GM12864 (cell line): ENCODE measurements at regions not wholly inside any gene's neighbourhood (a gene's known extent, or its start where the extent isn't known, plus 50 kb on each side); places are given as distances from the start of the nearest gene placed in this dataset.

Source experiments
- DNase-seq: peaks from one replicate; pipeline ENCODE4 v3.0.0-alpha.2; 2011; ENCODE audit warnings: low read depth
- H3K4me3 ChIP-seq: 2 replicates; pipeline ENCODE4 v1.5.1; 2011; ENCODE audit warnings: mild to moderate bottlenecking, low read depth, low read length, control low read depth
- TF ChIP-seq, protein P1 (sequence below): IDR thresholded peaks from 2 replicates; pipeline ENCODE4 v1.5.1; 2011; ENCODE audit warnings: low read depth, mild to moderate bottlenecking, moderate library complexity, low read length, control low read depth, inconsistent platforms; ENCODE audit errors: missing control alignments

DNA sequence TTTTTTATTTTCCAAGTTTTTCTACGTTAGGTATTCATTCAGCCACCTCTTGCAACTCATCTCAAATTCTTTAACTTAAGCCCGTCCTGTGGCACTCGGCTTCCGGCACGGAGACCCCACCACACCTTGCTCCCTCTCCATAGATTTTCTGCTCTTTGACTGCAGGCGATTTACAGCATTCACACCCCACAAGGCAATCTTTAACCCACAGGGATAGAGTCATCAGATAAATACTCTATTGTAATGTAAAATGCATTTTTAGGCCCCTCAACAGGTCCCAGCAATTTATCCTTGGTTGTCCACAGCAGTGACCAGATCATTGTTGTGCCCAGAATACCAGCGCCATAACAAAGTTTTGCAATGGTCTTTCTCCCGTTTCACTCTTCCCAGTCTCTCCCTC lies 132.3 kb upstream of the EPHA4 start:
- no peak overlapping the region for H3K4me3 ChIP-seq
- no peak for DNase-seq
- TF ChIP-seq, protein P1, sequence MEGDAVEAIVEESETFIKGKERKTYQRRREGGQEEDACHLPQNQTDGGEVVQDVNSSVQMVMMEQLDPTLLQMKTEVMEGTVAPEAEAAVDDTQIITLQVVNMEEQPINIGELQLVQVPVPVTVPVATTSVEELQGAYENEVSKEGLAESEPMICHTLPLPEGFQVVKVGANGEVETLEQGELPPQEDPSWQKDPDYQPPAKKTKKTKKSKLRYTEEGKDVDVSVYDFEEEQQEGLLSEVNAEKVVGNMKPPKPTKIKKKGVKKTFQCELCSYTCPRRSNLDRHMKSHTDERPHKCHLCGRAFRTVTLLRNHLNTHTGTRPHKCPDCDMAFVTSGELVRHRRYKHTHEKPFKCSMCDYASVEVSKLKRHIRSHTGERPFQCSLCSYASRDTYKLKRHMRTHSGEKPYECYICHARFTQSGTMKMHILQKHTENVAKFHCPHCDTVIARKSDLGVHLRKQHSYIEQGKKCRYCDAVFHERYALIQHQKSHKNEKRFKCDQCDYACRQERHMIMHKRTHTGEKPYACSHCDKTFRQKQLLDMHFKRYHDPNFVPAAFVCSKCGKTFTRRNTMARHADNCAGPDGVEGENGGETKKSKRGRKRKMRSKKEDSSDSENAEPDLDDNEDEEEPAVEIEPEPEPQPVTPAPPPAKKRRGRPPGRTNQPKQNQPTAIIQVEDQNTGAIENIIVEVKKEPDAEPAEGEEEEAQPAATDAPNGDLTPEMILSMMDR = no peak

DNA sequence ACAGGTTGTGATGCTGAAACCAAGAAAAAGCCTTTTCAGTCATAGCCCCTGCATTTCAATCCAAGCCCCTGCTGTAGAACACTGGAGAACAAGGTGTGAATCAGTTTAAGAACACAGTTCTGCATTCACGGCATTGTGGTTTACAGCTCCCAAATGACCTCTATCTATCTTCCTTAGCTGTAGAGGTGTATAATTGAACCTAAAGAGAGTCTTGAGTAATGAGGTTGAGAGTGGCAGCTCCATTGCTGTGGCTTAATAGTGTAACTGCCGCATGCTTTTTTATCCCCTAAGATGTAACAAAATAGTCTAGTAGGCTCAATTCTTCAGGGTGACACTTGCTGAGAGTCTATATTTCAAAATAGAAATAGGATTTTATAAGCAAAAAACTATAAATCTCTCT lies 121.3 kb upstream of the EPHA4 start:
- TF ChIP-seq, protein P1 = no peak
- DNase-seq = no peak

DNA sequence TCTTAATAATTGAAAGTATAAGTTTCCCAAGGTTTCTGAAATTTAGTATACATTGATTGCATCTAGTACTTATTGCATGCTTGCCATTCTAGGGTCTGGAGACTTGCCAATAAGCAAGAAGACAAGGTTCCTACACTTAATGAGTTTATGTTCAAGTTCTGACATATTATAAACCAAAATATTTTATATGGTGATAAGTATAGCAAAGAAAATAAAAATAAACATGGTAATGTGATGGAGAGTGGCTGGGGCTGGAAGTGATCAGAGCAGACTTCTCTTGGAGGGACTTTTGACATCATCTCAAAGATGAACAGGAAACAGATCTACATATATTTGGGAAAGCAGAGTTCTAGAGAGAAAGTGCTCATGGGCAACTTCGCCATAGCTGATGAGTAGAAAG lies 119.5 kb upstream of the EPHA4 start:
- DNase-seq = no peak
- TF ChIP-seq, protein P1 = no peak
- no peak overlapping the region for H3K4me3 ChIP-seq

More for the DNA sequence above, 121.3 kb upstream of the EPHA4 start:
- H3K4me3 ChIP-seq = no peak overlapping the region

DNA sequence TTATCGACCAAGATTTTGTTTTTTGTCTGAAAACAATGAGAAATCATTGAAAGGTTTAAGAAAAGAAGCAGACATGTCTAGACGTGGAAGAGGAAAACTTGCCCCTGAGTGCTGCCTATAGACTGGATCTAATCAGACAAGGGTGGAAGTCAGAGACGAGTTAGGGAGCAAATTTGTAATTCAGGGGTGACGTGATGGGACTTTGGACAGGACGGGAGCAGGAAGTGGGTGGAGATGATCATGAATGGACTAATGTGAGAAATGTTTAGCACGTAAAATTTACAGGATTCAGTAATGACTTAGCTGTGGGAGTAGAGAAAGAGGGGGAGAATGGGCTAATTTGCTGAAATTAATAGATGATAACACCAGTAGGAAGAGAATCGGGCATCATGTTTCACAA lies 117.0 kb upstream of the EPHA4 start:
- DNase-seq = no peak
- H3K4me3 ChIP-seq = no peak overlapping the region
- TF ChIP-seq, protein P1 = no peak

DNA sequence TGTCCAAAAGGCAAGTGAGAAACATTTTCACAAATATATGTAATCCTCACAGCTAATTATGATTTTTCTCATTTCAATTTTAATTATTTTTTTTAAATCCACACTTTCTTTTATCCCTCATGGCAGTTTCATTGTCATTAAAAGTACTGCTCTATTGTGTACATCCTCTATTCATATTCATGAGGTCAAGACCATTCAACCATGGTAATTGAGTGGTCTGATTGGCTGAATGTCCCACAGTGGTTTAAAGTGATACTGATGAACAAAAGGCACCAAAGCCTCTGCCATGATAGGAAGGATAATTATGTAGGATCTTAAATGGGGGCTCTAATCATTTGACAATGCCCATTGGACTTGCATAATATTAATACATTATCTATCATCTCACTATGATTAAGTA lies 108.4 kb upstream of the EPHA4 start:
- TF ChIP-seq, protein P1 = no peak
- DNase-seq = no peak
- no peak overlapping the region for H3K4me3 ChIP-seq

DNA sequence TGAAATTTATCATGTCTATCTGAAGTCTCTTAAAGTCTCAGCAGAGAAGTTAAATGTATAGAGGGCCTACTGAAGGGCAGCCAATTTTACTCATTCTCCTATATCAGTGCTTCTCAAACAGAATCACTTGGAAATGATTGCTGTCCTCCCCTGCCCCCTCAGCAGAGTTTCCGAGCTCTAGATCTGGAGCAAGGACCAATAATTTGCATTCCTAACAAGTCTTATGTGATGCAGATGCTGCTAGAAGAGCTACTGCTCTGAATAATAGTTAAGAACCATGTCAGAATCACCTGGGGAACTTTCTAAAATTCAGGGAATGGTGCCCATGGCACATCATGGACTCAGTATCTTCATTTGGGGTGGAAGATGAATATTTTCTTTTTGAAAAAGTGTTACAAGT lies 105.6 kb upstream of the EPHA4 start:
- no peak for DNase-seq
- TF ChIP-seq, protein P1 = no peak
- H3K4me3 ChIP-seq = no peak overlapping the region

DNA sequence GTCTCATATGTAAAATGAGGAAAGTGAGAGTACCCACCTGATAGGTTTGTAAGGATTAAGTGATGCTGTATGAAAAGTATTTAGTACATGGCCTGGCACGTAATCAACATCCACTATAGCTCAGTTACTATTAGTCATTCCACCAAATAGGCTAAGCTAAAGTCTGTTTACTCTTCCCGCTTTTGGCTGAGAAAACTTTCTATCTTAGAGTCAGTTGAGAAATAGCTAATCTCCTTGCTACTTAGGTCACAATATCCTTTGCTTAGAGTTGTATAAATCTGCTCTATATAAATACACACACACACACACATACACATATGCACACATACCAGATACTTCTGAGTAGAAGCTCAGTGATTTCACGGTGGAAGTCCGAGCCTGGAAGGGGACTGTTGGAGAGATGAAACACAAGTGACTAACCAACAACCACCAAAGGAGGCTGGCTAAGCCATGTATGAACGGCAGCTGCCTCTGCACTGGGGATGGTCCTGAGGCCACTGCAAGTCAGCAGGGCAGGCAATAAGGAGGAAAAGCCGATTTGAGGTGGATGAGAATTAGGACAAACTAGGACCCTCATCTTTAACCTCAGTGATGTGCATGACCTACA lies 104.6 kb upstream of the EPHA4 start:
- H3K4me3 ChIP-seq = no peak overlapping the region
- no peak for DNase-seq
- TF ChIP-seq, protein P1 = no peak
